ENCODE measurements at regions not wholly inside any gene's neighbourhood (a gene's known extent, or its start where the extent isn't known, plus 50 kb on each side); places are given as distances from the start of the nearest gene placed in this dataset.

DNA sequence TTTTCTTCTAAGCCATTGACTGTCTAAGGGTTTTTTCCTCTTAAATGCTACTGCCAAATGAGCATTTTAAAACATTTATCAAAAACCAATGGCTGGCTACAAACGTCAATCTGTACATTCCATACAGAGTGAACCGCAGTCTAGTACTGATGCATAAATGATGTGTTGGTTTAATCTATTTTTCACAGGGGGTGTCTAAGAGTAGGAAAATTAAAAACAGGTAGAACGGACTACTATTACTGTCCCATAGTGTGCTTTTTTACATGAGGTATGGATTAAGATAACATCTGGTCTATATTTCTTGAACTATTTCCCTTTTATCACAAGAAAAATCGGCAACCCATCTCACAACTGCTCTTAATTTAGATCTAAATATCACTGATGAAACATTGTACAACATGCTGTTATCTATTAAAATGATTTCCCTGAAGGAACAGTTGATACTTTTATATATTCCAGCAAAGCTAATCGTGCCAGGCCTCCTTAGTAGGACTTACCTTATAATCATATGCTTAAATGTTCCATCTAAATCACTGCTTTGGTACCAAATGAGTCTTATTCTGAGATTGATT is 172.9 kb upstream of the CDKN3 start:
- TF ChIP-seq CTCF (IDR thresholded peaks at IDR 0.05): no peak

GRCh38 chr14:54225457-54226060 is 171.2 kb upstream of the CDKN3 start:
- TF ChIP-seq CTCF (IDR thresholded peaks at IDR 0.05): no peak

DNA sequence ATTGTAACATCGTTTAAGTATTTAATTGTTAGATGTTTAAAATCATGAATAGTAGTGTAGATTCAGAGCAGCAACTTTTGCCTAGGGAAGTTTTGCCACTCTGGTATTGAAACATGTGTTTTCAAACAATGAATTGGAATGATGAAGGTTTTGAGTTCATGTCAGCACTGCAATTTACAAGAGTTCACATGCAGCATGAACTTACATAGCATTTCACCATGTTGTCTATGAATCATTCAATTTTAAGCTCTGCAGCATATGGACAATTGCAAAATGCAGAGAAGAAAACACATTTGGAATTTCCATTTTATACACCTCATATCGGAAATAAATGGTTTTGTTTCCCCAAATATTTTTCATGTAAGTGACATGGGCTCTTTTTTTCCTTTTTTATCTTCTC is 170.7 kb upstream of the CDKN3 start:
- no peak for TF ChIP-seq CTCF (IDR thresholded peaks at IDR 0.05)

DNA sequence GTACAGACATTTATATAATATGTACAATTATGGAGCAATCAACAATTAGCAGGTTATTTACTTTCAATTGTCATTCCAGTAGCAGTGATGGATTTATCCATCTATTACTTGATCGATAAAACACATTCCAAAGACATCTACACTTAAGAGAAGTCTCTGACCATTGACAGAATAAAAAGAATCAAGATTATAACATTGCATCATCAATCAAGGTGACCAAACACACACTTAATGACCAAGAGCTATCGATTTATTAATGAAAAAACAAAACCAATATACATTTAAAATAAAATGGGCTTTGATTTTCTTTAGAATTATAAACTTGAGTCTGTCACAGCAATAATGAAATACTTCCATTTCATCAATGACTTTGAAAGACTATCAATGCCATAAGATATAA is 170.2 kb upstream of the CDKN3 start:
- no peak for TF ChIP-seq CTCF (IDR thresholded peaks at IDR 0.05)

DNA sequence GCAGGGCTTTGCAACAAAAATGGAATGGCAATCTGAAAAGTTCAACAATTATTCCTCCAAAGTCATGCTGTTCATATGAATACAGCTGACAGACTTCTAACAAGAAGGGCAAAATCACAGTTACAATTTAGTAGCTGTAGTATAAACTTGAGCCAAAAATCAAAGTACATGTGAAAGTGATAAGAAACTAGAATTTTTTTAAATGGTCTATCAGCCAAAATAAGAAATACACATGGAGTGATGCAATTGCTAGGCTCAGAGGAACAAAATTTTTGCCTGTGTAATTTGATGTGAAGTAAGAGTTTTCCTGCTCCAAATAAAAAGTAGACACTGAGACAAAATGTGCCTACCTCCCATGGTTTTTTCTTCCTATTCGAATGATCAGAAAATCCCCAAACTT is 167.7 kb upstream of the CDKN3 start:
- TF ChIP-seq CTCF (IDR thresholded peaks at IDR 0.05): no peak

GRCh38 chr14:54230645-54231044 is 166.2 kb upstream of the CDKN3 start:
- no peak for TF ChIP-seq CTCF (IDR thresholded peaks at IDR 0.05)

GRCh38 chr14:54232735-54233134 is 164.1 kb upstream of the CDKN3 start:
- no peak for TF ChIP-seq CTCF (IDR thresholded peaks at IDR 0.05)

GRCh38 chr14:54241517-54241916 is 155.3 kb upstream of the CDKN3 start:
- TF ChIP-seq CTCF (IDR thresholded peaks at IDR 0.05): no peak

All from LNCAP (cell line).